ENCODE measurements at regions not wholly inside any gene's neighbourhood (a gene's known extent, or its start where the extent isn't known, plus 50 kb on each side); places are given as distances from the start of the nearest gene placed in this dataset.

DNA sequence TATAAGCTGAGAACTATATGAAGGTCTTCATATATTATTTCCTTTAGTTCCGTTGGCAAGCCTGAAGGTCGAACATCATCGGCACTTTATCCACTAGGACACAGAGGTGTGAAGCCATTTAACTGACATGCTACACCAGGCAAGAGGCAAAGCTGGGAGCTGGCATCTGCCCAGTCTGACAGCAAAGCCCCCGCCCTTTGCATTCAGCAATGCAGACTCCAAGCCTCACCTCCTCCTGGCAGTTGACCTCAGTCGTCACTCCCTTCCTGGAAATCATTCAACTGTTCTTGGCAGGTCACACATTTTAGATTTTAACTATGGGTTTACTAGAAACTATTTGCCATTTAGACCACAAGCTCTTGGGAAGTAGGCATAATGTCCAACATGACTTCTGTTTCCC, 135.8 kb upstream of the FRG1 start:
- no peak overlapping the region for H3K4me2 ChIP-seq (ENCODE audit: low read length)
- no peak overlapping the region for H3K4me3 ChIP-seq (ENCODE audit: low read length)
- no peak overlapping the region for H3K27ac ChIP-seq (ENCODE audit: low read depth, low read length)
- no peaks in the 10 kb centered on the region for H3K4me1 ChIP-seq (ENCODE audit: control insufficient read depth, low read length)
- no peaks in the 10 kb centered on the region for H3K27me3 ChIP-seq (ENCODE audit: control insufficient read depth, low read length)
- TF ChIP-seq EZH2phosphoT487 (IDR thresholded peaks at IDR 0.05; ENCODE audit: borderline replicate concordance, low read length), result no peak
- TF ChIP-seq, protein P1, sequence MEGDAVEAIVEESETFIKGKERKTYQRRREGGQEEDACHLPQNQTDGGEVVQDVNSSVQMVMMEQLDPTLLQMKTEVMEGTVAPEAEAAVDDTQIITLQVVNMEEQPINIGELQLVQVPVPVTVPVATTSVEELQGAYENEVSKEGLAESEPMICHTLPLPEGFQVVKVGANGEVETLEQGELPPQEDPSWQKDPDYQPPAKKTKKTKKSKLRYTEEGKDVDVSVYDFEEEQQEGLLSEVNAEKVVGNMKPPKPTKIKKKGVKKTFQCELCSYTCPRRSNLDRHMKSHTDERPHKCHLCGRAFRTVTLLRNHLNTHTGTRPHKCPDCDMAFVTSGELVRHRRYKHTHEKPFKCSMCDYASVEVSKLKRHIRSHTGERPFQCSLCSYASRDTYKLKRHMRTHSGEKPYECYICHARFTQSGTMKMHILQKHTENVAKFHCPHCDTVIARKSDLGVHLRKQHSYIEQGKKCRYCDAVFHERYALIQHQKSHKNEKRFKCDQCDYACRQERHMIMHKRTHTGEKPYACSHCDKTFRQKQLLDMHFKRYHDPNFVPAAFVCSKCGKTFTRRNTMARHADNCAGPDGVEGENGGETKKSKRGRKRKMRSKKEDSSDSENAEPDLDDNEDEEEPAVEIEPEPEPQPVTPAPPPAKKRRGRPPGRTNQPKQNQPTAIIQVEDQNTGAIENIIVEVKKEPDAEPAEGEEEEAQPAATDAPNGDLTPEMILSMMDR (IDR thresholded peaks at IDR 0.05; ENCODE audit: low read depth, low read length, poor library complexity, severe bottlenecking), result no peak
- H3F3A ChIP-seq (ENCODE audit: control insufficient read depth, insufficient read depth), result no peaks in the 10 kb centered on the region
- no peaks in the 10 kb centered on the region for H3K79me2 ChIP-seq (ENCODE audit: control insufficient read depth, low read length)
- no peaks in the 10 kb centered on the region; the same call in 1 of the 2 replicates for H3K9me3 ChIP-seq (ENCODE audit: control insufficient read depth, insufficient read depth, low read length)
- no peaks in the 10 kb centered on the region for H3K36me3 ChIP-seq (ENCODE audit: control insufficient read depth, low read length)
- H4K20me1 ChIP-seq (ENCODE audit: control insufficient read depth, insufficient read depth, low read depth, low read length), result no peaks in the 10 kb centered on the region
- no peaks in the 10 kb centered on the region for H3K9me2 ChIP-seq (replicated peaks; ENCODE audit: control insufficient read depth, low read length)

DNA sequence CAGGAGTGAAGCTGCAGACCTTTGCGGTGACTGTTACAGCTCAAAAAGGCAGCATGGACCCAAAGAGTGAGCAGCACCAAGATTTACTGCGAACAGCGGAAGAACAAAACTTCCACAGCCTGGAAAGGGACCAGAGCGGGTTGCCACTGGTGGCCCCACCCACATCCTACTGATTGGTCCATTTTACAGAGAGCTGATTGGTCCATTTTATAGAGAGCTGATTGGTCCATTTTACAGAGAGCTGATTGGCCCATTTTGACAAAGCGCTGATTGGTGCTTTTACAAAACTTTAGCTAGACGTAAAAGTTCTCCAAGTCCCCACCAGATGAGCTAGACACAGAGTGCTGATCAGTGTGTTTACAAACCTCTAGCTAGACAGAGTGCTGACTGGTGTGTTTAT, 134.2 kb upstream of the FRG1 start:
- no peaks in the 10 kb centered on the region for H4K20me1 ChIP-seq (ENCODE audit: control insufficient read depth, insufficient read depth, low read depth, low read length)
- no peak overlapping the region for H3K27ac ChIP-seq (ENCODE audit: low read depth, low read length)
- no peaks in the 10 kb centered on the region; the same call in 1 of the 2 replicates for H3K9me3 ChIP-seq (ENCODE audit: control insufficient read depth, insufficient read depth, low read length)
- H3K79me2 ChIP-seq (ENCODE audit: control insufficient read depth, low read length), result no peaks in the 10 kb centered on the region
- no peak for TF ChIP-seq EZH2phosphoT487 (IDR thresholded peaks at IDR 0.05; ENCODE audit: borderline replicate concordance, low read length)
- TF ChIP-seq, protein P1 (IDR thresholded peaks at IDR 0.05; ENCODE audit: low read depth, low read length, poor library complexity, severe bottlenecking), result no peak
- no peaks in the 10 kb centered on the region for H3K4me1 ChIP-seq (ENCODE audit: control insufficient read depth, low read length)
- no peaks in the 10 kb centered on the region for H3K27me3 ChIP-seq (ENCODE audit: control insufficient read depth, low read length)
- no peaks in the 10 kb centered on the region for H3F3A ChIP-seq (ENCODE audit: control insufficient read depth, insufficient read depth)
- no peaks in the 10 kb centered on the region for H3K36me3 ChIP-seq (ENCODE audit: control insufficient read depth, low read length)
- H3K4me2 ChIP-seq (ENCODE audit: low read length), result no peak overlapping the region
- H3K9me2 ChIP-seq (replicated peaks; ENCODE audit: control insufficient read depth, low read length), result no peaks in the 10 kb centered on the region
- no peak overlapping the region for H3K4me3 ChIP-seq (ENCODE audit: low read length)

DNA sequence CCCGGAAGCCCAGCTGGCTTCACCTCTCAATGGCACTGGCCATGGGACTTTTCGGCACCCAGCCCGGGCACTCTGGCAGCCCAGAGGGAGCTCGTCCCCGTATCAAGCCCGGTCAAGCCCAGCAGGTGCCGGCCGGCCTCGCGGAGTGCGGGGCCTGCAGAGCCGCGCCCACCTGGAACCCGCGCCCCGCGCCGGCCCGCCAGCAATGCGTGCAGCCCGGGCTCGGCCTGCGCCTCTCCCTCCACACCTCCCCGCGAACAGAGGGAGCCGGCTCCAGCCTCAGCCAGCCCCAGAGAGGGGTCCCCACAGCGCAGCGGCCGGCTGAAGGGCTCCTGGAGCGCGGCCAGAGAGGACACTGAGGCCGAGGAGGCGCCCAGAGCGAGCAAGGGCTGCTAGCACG, 133.6 kb upstream of the FRG1 start:
- Histone ChIP-seq H3K27me3 (ENCODE audit: control insufficient read depth, low read length) (no peaks in the 10 kb centered on the region), H3F3A (ENCODE audit: control insufficient read depth, insufficient read depth) (no peaks in the 10 kb centered on the region), H4K20me1 (ENCODE audit: control insufficient read depth, insufficient read depth, low read depth, low read length) (no peaks in the 10 kb centered on the region), H3K27ac (ENCODE audit: low read depth, low read length) (no peak overlapping the region), H3K9me2 (replicated peaks; ENCODE audit: control insufficient read depth, low read length) (no peaks in the 10 kb centered on the region), H3K36me3 (ENCODE audit: control insufficient read depth, low read length) (no peaks in the 10 kb centered on the region), H3K79me2 (ENCODE audit: control insufficient read depth, low read length) (no peaks in the 10 kb centered on the region), H3K4me2 (ENCODE audit: low read length) (no peak overlapping the region), H3K9me3 (ENCODE audit: control insufficient read depth, insufficient read depth, low read length) (no peaks in the 10 kb centered on the region; the same call in 1 of the 2 replicates), H3K4me3 (ENCODE audit: low read length) (no peak overlapping the region), H3K4me1 (ENCODE audit: control insufficient read depth, low read length) (no peaks in the 10 kb centered on the region)
- TF ChIP-seq EZH2phosphoT487 (IDR thresholded peaks at IDR 0.05; ENCODE audit: borderline replicate concordance, low read length), result no peak
- TF ChIP-seq, protein P1 (IDR thresholded peaks at IDR 0.05; ENCODE audit: low read depth, low read length, poor library complexity, severe bottlenecking), result no peak

Measured in DOHH2 (cell line).